Activated T-cell treated with anti-CD3 and anti-CD28 coated beads, Interleukin-2, amount 50 U/mL, for 4 hours (primary cell): ENCODE measurements at regions not wholly inside any gene's neighbourhood (a gene's known extent, or its start where the extent isn't known, plus 50 kb on each side); places are given as distances from the start of the nearest gene placed in this dataset.

Source experiments
- ATAC-seq, 2 donors: fragments of 200-7000 bp; cut with Tn5 transposase; one replicate each; pipeline ENCODE4 v1.10.0; 2021
- DNase-seq: peaks from one replicate; pipeline ENCODE4 v3.0.0-alpha.2; 2020
- H3K27me3 Mint-ChIP-seq: one replicate; pipeline ENCODE4 v1.8.0; 2021; ENCODE audit warnings: low read depth, mixed read lengths
- H3K36me3 Mint-ChIP-seq: one replicate; pipeline ENCODE4 v1.8.0; 2022; ENCODE audit warnings: mixed read lengths; ENCODE audit not compliant: insufficient read depth
- H3K4me1 Mint-ChIP-seq: one replicate; pipeline ENCODE4 v1.8.0; 2021; ENCODE audit warnings: low read depth, mixed read lengths
- H3K4me3 Mint-ChIP-seq: one replicate; pipeline ENCODE4 v1.8.0; 2021; ENCODE audit warnings: mild to moderate bottlenecking, moderate library complexity, mixed read lengths
- H3K9me3 Mint-ChIP-seq: one replicate; pipeline ENCODE4 v1.8.0; 2021; ENCODE audit warnings: mixed read lengths

DNA sequence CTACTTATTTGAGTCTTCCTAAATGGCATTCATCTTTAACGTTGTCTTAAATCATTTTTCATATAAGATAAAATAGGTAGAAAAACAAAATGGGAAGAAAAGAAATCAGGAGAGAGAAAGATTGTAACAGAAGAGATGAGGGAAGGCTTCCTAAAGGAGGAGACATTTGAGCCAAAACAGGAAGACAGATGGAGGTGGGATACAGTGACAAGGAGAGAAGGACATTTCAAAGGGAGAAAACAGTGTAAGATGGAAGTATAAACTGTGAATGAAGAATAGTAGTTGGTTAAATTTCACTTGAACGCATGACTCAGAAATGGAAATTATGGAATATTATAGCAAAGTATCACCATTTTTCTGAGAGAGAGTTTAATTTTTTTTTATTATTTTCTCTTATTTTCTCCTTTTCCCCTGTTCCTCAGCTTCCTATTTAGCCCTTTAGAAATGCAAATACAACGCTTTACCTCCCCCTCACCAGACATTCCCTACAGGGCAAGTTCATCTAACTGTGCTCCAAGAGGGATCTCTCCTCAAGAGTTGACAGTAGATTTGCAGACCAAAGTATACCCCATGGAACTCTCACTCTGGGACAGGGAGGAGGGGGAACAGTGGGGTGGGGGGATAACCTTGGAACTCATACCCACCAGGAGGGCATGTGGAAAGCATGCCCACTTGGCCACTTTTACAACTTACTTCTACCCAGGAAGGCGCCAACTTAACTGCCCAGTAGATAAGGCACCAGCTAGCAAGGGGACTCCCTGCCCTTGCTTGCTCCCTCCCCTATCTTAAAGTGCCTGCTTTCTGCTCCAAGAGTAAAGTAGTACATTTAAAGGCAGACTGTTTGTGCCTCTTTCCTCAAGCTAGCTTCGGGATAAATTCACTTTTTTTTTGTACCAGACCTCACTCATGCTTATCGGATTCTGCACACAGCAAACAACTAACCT lies 304.7 kb upstream of the POU5F2 start:
- ATAC-seq (no peak), DNase-seq (no peak)
- H3K27me3 Mint-ChIP-seq = no peaks in the 10 kb centered on the region
- no peak overlapping the region for H3K4me3 Mint-ChIP-seq
- no peaks in the 10 kb centered on the region for H3K9me3 Mint-ChIP-seq
- peaks cover 37% of the 10 kb centered on the region for H3K36me3 Mint-ChIP-seq
- no peaks in the 10 kb centered on the region for H3K4me1 Mint-ChIP-seq

DNA sequence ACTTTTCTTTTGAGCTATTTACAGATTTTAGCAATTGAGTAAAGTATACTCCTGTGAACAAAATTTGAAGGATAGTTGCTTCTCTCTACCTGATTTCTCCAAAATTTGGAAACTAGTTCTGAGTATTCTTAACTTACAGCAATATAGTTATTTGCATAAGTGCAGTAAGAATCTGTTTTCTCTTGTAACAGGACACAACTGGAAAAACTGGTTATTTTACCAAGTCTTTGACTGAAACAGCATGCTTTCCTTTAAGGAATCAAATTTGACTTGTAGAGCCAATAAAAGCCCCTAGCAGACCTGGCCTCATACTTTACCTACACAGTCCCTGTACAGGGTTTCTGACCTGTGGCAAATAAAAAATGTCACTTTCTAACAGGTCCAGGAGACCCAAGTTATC lies 301.9 kb upstream of the POU5F2 start:
- Mint-ChIP-seq H3K36me3 (peaks cover 38% of the 10 kb centered on the region), H3K4me3 (no peak overlapping the region), H3K27me3 (no peaks in the 10 kb centered on the region), H3K4me1 (no peaks in the 10 kb centered on the region), H3K9me3 (no peaks in the 10 kb centered on the region)
- ATAC-seq (no peak), DNase-seq (no peak)

DNA sequence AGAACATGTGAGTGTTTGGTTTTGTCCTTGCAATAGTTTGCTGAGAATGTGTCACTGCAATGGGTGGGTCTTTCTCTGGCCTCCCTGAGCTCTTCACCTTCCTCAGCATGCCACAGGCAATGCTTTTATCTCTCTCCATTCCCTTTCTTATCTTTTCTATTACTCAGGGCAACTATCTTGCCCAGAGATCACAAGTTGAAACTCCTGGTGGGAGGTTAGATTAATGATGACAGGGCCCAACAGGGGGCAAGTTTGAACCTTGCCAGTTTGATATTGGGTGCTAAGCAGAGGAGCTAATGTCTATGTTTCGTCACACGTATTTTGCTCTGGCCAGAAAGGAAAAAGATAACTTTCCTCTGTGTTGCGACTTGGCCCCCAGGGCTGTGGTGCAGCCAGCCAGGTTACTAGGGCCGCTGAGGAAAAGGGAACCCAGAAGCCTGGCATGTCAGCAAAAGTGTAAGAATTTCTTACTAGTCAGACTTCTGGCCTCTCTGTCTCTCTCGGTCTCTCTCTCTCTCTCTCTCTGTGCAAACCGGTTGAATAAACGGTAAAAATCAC lies 299.3 kb upstream of the POU5F2 start:
- H3K4me1 Mint-ChIP-seq = no peaks in the 10 kb centered on the region
- ATAC-seq = no peak
- H3K9me3 Mint-ChIP-seq = no peaks in the 10 kb centered on the region
- no peak for DNase-seq
- no peaks in the 10 kb centered on the region for H3K27me3 Mint-ChIP-seq
- H3K4me3 Mint-ChIP-seq = no peak overlapping the region
- peaks cover 37% of the 10 kb centered on the region for H3K36me3 Mint-ChIP-seq

DNA sequence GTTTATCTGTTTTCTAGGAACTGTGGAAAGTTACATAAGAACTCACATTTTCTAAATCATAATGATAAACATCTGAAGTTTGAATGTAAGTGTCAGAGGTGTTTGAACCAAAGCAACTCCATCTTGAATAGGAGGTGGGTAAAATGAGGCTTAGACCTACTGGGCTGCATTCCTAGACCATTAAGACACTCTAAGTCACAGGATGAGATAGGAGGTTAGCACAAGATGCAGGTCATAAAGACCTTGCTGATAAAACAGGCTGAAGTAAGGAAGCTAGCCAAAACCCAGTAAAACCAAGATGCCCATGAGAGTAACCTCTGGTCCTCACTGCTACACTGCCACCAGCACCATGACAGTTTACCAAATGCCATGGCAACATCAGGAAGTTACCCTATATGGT lies 297.7 kb upstream of the POU5F2 start:
- H3K4me3 Mint-ChIP-seq = no peak overlapping the region
- no peak for ATAC-seq
- no peaks in the 10 kb centered on the region for H3K9me3 Mint-ChIP-seq
- DNase-seq = no peak
- H3K4me1 Mint-ChIP-seq = no peaks in the 10 kb centered on the region
- no peaks in the 10 kb centered on the region for H3K27me3 Mint-ChIP-seq
- peaks cover 31% of the 10 kb centered on the region for H3K36me3 Mint-ChIP-seq

DNA sequence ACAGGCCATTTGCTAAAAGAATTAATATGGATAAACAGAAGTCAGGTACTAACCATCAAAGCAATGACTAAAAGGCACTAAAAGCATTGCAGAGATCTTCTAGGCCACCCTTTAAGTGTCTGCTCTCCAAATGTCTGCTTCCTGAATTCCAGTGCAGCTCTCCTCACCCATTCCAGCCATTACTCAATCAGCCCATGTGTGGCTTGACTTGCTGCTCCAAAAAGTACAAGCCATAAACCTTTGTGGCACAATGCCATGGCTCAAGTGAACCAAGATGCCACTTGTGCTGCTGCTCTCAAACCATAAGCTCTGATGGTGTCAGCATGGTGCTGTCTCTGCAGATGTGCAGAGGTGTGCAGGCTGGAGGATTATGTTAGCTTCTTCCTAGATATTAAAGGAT lies 290.2 kb upstream of the POU5F2 start:
- Mint-ChIP-seq H3K4me1 (peaks cover 2% of the 10 kb centered on the region), H3K4me3 (no peak overlapping the region), H3K9me3 (peaks cover 3% of the 10 kb centered on the region), H3K27me3 (no peaks in the 10 kb centered on the region), H3K36me3 (peaks cover 52% of the 10 kb centered on the region)
- DNase-seq = no peak
- ATAC-seq = no peak

DNA sequence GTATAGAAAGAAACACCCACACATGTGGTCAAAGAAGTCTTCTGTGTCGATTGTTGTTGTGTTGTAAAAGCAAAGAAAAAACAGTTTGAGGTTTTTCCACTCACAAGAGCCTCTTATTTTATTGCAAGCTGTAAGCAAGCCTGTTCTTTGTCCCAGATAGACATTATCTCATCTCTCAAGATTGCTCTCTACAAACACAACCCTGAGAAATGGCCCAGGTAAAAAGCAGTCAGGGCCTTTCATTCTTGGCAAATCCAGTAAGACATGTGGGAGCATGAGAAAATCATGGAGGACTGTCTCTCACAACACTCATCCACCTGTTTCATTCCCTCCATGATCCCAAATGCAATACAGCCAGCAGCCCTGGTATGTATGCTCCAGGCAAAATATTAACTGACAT lies 286.6 kb upstream of the POU5F2 start:
- no peak overlapping the region for H3K4me3 Mint-ChIP-seq
- peaks cover 3% of the 10 kb centered on the region for H3K9me3 Mint-ChIP-seq
- peaks cover 2% of the 10 kb centered on the region for H3K4me1 Mint-ChIP-seq
- ATAC-seq = no peak
- peaks cover 55% of the 10 kb centered on the region for H3K36me3 Mint-ChIP-seq
- no peaks in the 10 kb centered on the region for H3K27me3 Mint-ChIP-seq
- DNase-seq = no peak

DNA sequence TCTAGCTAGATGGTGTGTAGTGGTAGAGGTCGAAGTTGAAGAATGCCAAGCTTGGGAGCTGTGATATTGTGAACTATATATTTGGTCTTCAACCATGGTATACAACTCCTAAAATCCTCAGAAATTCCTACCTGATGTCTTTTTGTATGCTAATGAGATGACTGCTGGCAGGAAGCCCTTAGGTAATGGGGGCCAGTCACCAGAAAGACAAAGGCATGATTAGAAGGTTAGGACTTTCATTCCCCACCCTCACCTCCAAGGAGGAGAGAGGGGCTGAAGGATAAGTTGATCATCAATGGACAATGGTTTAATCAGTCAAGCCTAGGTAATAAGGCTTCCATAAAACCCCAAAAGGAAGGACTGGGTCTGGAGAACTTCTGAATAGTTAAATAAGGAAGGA lies 285.7 kb upstream of the POU5F2 start:
- Mint-ChIP-seq H3K9me3 (peaks cover 3% of the 10 kb centered on the region), H3K4me1 (peaks cover 2% of the 10 kb centered on the region), H3K27me3 (no peaks in the 10 kb centered on the region), H3K36me3 (peaks cover 52% of the 10 kb centered on the region), H3K4me3 (no peak overlapping the region)
- DNase-seq (no peak), ATAC-seq (no peak)

DNA sequence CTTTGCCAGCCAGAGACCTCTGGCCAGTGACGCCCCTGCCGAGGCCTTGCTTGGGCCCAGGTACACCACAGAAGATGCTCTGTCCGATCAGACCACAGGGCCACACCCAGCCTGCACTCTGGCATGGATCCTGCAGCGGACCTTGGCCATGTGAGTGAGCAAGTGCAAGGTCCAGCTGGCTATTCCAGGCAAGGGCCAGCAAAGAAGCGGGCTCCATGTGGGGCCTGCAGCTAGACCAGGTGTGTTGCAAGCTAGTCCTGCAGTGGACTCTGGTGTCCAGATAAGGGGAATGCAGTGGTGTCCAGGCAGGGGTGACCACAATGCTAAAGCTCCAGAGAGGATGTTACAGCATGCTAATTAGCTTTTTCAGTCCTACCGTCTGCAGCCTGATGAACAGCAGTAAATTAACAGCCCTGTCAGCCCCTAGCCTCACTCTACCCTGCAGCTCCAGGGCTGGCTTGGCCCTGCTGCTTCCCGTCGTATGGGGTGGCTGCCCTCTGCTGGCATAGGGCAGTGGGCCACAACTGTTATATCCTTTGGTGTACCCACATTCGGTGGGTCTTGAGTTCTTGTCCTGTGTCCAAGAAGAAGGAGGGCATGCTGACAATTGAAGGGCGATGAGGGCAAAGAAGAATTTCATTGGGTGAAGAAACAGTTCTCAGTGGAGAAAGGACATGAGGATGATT lies 284.5 kb upstream of the POU5F2 start:
- Mint-ChIP-seq H3K4me3 (no peak overlapping the region), H3K4me1 (peaks cover 2% of the 10 kb centered on the region), H3K27me3 (no peaks in the 10 kb centered on the region), H3K9me3 (peaks cover 6% of the 10 kb centered on the region), H3K36me3 (peaks cover 50% of the 10 kb centered on the region)
- no peak for ATAC-seq
- no peak for DNase-seq

DNA sequence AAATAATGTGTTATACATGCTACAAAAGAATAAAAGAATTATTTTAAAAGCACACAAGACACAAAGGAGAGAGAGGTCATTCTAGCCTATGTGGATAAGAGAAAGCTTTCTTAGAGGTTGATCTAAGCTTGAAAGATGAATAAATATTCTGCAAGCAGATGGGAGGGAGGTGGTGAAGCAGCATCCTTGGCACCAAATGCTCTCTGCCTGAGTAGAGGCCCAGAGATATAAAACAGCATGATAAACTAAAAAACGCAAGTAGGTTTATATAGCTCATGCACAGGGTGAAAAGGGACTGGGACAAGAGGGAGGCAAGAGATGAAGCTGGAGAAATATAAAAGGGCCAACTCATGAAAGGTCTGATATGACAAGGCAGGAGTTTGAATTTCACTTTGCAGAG lies 283.2 kb upstream of the POU5F2 start:
- no peak overlapping the region for H3K4me3 Mint-ChIP-seq
- no peak for ATAC-seq
- H3K27me3 Mint-ChIP-seq = no peaks in the 10 kb centered on the region
- no peak for DNase-seq
- peaks cover 2% of the 10 kb centered on the region for H3K4me1 Mint-ChIP-seq
- peaks cover 54% of the 10 kb centered on the region for H3K36me3 Mint-ChIP-seq
- H3K9me3 Mint-ChIP-seq = peaks cover 10% of the 10 kb centered on the region

DNA sequence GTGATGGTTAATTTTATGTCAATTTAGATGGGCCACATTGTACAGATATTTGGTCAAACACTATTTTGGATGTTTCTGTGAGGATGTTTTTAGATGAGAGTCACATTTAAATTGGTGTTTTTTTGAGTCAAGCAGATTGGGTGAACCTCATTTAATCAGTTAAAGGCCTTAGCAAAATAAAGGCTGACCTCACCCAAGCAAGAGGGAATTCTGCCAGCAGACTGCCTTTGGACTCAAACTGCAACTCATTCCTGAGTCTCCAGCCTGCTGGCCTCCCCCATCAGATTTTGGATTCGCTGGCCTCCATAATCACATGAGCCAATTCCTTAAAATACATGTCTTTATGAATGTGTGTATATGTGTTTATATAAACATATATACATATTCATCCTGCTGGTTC lies 282.7 kb upstream of the POU5F2 start:
- Mint-ChIP-seq H3K36me3 (peaks cover 53% of the 10 kb centered on the region), H3K4me3 (no peak overlapping the region), H3K9me3 (peaks cover 14% of the 10 kb centered on the region), H3K4me1 (no peaks in the 10 kb centered on the region), H3K27me3 (no peaks in the 10 kb centered on the region)
- DNase-seq = no peak
- no peak for ATAC-seq

DNA sequence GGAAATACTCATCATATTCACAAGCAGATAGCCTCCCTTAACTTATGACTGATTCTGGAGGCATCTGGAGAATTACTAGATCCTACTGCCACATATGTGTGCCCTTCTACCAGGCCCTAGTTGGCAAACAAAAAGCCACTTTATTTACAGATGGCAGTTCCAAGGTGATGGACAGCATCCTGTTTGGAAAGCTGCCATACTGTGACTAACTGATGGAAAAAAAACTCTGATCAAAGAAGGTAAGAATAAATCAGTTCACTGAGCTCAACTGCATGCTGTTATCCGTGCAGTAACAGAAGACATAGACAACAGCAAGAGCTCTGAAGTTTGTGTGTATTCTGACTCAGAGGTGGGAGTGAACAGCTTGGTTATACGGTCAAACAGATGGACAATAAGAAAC lies 279.8 kb upstream of the POU5F2 start:
- peaks cover 34% of the 10 kb centered on the region for H3K9me3 Mint-ChIP-seq
- ATAC-seq (no peak), DNase-seq (no peak)
- no peaks in the 10 kb centered on the region for H3K4me1 Mint-ChIP-seq
- H3K4me3 Mint-ChIP-seq = no peak overlapping the region
- H3K27me3 Mint-ChIP-seq = no peaks in the 10 kb centered on the region
- peaks cover 76% of the 10 kb centered on the region for H3K36me3 Mint-ChIP-seq

DNA sequence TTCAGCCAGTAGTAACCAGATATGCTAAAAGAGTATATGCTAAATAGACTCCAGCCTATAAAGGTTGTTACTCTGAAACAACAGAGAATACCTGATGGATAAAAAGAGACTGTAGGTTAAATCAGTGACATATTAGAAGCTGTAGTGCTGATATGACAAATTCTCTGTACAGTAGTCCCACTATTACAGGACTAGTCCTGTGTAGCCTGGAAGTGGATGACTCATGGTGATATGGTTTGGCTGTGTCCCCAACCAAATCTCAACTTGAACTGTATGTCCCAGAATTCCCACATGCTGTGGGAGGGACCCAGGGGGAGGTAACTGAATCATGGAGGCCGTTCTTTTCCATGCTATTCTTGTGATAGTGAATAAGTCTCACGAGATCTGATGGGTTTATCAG lies 276.2 kb upstream of the POU5F2 start:
- Mint-ChIP-seq H3K36me3 (peaks cover 85% of the 10 kb centered on the region), H3K27me3 (no peaks in the 10 kb centered on the region), H3K9me3 (peaks cover 59% of the 10 kb centered on the region), H3K4me1 (no peaks in the 10 kb centered on the region), H3K4me3 (no peak overlapping the region)
- DNase-seq (no peak), ATAC-seq (no peak)

DNA sequence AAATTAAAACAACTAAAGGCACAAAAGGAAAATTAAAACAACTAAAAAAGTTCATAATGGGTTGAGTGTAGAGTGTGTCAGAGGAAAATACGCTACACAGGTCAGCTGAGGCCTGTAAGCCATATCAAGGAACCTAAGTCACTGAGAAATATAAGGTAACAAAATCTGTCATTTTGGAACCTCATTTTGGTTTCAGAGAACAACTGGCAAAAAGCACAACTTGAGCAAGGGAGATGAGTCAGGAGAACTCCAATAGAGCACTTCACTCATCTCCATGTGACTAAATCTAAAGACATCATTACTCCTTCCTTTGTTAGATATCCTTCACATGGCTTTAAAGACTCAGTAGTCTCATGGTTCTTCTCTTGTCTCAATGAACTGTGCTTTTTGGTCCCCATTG lies 269.4 kb upstream of the POU5F2 start:
- no peak for ATAC-seq
- H3K4me3 Mint-ChIP-seq = no peak overlapping the region
- H3K4me1 Mint-ChIP-seq = no peaks in the 10 kb centered on the region
- DNase-seq = no peak
- H3K36me3 Mint-ChIP-seq = peaks cover 46% of the 10 kb centered on the region
- H3K9me3 Mint-ChIP-seq = peaks cover 26% of the 10 kb centered on the region
- H3K27me3 Mint-ChIP-seq = no peaks in the 10 kb centered on the region

DNA sequence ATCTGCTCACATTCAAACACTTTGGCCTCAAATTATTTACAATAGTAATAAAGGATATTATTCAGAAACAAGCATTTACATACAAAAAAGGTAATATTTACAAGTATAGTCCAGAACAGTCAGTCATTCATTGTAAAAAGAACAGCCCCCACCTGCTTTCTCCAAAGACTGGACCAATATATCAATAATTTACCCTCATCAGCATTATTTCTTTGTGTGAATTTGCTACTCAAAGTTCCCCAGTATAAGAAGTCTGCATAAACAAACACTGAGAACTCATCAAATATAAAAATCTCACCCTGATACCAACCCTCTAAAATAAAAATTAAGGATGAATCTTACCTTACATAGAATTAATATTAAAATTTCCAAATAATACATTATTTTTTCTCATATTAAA lies 267.8 kb upstream of the POU5F2 start:
- Mint-ChIP-seq H3K9me3 (peaks cover 10% of the 10 kb centered on the region), H3K4me1 (no peaks in the 10 kb centered on the region), H3K27me3 (no peaks in the 10 kb centered on the region), H3K36me3 (peaks cover 30% of the 10 kb centered on the region), H3K4me3 (no peak overlapping the region)
- DNase-seq = no peak
- ATAC-seq = no peak
